ENCODE measurements at regions not wholly inside any gene's neighbourhood (a gene's known extent, or its start where the extent isn't known, plus 50 kb on each side); places are given as distances from the start of the nearest gene placed in this dataset.

DNA sequence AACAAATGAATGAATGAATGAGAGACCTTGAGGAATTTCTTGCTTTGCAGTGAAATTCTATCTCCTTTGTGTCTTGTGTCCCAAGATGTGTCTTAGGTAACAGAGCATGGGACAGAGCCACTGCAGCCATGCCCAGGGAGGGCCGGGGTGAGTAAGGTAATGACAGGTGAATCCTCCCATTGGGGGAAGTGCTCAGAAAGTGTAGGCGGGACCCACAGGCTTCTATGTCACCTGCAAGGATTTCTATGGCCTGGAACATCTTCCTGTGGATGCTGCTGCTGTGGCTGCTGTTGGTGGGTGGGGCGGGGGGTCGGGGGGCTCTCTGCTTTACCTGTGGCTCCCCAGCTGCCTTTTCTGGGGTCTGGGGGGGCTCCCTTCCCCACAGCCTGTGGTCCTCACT, 133.6 kb upstream of the IER5L start:
- ChIA-PET POLR2A (no interaction called here), CTCF (no interaction called here)
- no peak for TF ChIP-seq HOXD13 (CRISPR knock-in tag; IDR thresholded peaks at IDR 0.05; ENCODE audit: borderline replicate concordance)
- TF ChIP-seq HOXC10 (CRISPR knock-in tag; IDR thresholded peaks at IDR 0.05): no peak
- no peak for TF ChIP-seq HOXA7 (CRISPR knock-in tag; IDR thresholded peaks at IDR 0.05; ENCODE audit: borderline replicate concordance)
- TF ChIP-seq ZNF837 (tag by site-specific recombination; IDR thresholded peaks at IDR 0.05): no peak
- no peak for TF ChIP-seq ZNF621 (tag by site-specific recombination; IDR thresholded peaks at IDR 0.05)
- no peak overlapping the region for H3K4me3 ChIP-seq (ENCODE audit: low read depth, low read length)
- no peaks in the 10 kb centered on the region for H3K9me3 ChIP-seq (ENCODE audit: control insufficient read depth, insufficient read depth, low read depth, low read length)
- H3K36me3 ChIP-seq (ENCODE audit: control insufficient read depth in 2 of 2, insufficient read depth in 1 of 2, low read length in 2 of 2): no peaks in the 10 kb centered on the region
- H3K4me1 ChIP-seq (ENCODE audit: control insufficient read depth, insufficient read depth, low read length): no peaks in the 10 kb centered on the region
- no peak overlapping the region for H3K27ac ChIP-seq (ENCODE audit: extremely low read depth, low read depth, low read length)

DNA sequence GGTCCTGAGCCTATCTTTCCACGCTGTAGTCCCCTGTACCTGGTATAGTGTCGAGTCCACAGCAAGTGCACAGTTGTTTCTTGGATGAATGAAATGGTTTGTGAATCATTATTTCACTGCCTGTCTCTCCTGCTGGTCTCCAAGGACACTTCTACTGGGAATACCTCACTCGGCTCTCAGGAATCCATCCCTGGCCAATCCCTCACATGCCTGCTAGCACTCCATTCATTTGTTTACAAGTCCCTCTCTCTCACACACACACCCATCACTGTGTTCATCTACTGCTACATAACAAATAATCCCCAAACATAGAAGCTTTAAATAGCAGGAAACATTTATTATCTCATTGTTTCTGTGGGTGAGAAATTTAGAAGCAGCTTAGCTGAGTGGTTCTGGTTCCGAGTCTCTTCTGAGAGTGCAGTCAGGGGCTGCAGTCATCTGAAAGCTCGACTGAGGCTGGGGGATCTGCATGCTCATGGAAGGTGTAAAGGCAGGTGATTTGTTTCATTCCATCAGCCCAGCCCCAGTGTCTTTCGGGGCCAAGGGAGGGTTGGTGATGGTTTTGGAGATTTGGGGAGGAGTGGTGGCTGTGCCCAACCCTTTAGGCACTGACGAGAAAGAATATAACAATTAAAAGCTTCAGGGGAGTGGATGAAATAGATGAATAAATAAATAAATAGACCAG, 132.7 kb upstream of the IER5L start:
- no peaks in the 10 kb centered on the region for H3K9me3 ChIP-seq (ENCODE audit: control insufficient read depth, insufficient read depth, low read depth, low read length)
- no peak overlapping the region for H3K27ac ChIP-seq (ENCODE audit: extremely low read depth, low read depth, low read length)
- no peak overlapping the region for H3K4me3 ChIP-seq (ENCODE audit: low read depth, low read length)
- ChIA-PET CTCF (interaction anchor here (0.7 kb wide), 1 partner anchor 173 kb away, joined by 4 read pairs; no protein-coding TSS in a partner anchor), POLR2A (interaction anchor here (0.9 kb wide), 1 partner anchor 23 kb away, joined by 3 read pairs; no protein-coding TSS in a partner anchor)
- H3K4me1 ChIP-seq (ENCODE audit: control insufficient read depth, insufficient read depth, low read length): no peaks in the 10 kb centered on the region
- TF ChIP-seq SP3 (tag by site-specific recombination; IDR thresholded peaks at IDR 0.05) (no peak), ZNF623 (tag by site-specific recombination; IDR thresholded peaks at IDR 0.05) (no peak), GLI2 (tag by site-specific recombination; IDR thresholded peaks at IDR 0.05; ENCODE audit: borderline replicate concordance, low read depth) (no peak), ZNF146 (tag by site-specific recombination; IDR thresholded peaks at IDR 0.05) (no peak), YY2 (tag by site-specific recombination; IDR thresholded peaks at IDR 0.05) (no peak), ZNF335 (tag by site-specific recombination; conservative IDR thresholded peaks at IDR 0.05) (no peak), GFI1B (tag by site-specific recombination; IDR thresholded peaks at IDR 0.05) (no peak), ZNF529 (tag by site-specific recombination; IDR thresholded peaks at IDR 0.05; ENCODE audit: insufficient replicate concordance) (no peak), ZNF561 (tag by site-specific recombination; IDR thresholded peaks at IDR 0.05; ENCODE audit: borderline replicate concordance) (no peak), ZNF132 (tag by site-specific recombination; IDR thresholded peaks at IDR 0.05; ENCODE audit: borderline replicate concordance) (no peak), ZNF792 (tag by site-specific recombination; IDR thresholded peaks at IDR 0.05) (no peak), ZNF600 (tag by site-specific recombination; IDR thresholded peaks at IDR 0.05) (no peak), WT1 (tag by site-specific recombination; IDR thresholded peaks at IDR 0.05) (no peak), RBAK (tag by site-specific recombination; IDR thresholded peaks at IDR 0.05) (no peak), ZIC2 (tag by site-specific recombination; IDR thresholded peaks at IDR 0.05) (no peak)
- TF ChIP-seq, protein P1, sequence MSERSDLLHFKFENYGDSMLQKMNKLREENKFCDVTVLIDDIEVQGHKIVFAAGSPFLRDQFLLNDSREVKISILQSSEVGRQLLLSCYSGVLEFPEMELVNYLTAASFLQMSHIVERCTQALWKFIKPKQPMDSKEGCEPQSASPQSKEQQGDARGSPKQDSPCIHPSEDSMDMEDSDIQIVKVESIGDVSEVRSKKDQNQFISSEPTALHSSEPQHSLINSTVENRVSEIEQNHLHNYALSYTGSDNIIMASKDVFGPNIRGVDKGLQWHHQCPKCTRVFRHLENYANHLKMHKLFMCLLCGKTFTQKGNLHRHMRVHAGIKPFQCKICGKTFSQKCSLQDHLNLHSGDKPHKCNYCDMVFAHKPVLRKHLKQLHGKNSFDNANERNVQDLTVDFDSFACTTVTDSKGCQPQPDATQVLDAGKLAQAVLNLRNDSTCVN (tag by site-specific recombination; optimal IDR thresholded peaks at IDR 0.05): no peak
- TF ChIP-seq, protein P2, sequence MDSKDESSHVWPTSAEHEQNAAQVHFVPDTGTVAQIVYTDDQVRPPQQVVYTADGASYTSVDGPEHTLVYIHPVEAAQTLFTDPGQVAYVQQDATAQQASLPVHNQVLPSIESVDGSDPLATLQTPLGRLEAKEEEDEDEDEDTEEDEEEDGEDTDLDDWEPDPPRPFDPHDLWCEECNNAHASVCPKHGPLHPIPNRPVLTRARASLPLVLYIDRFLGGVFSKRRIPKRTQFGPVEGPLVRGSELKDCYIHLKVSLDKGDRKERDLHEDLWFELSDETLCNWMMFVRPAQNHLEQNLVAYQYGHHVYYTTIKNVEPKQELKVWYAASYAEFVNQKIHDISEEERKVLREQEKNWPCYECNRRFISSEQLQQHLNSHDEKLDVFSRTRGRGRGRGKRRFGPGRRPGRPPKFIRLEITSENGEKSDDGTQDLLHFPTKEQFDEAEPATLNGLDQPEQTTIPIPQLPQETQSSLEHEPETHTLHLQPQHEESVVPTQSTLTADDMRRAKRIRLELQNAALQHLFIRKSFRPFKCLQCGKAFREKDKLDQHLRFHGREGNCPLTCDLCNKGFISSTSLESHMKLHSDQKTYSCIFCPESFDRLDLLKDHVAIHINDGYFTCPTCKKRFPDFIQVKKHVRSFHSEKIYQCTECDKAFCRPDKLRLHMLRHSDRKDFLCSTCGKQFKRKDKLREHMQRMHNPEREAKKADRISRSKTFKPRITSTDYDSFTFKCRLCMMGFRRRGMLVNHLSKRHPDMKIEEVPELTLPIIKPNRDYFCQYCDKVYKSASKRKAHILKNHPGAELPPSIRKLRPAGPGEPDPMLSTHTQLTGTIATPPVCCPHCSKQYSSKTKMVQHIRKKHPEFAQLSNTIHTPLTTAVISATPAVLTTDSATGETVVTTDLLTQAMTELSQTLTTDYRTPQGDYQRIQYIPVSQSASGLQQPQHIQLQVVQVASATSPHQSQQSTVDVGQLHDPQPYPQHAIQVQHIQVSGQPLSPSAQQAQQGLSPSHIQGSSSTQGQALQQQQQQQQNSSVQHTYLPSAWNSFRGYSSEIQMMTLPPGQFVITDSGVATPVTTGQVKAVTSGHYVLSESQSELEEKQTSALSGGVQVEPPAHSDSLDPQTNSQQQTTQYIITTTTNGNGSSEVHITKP (tag by site-specific recombination; IDR thresholded peaks at IDR 0.05): no peak
- no peaks in the 10 kb centered on the region for H3K36me3 ChIP-seq (ENCODE audit: control insufficient read depth in 2 of 2, insufficient read depth in 1 of 2, low read length in 2 of 2)
